Activated B cell treated with CpG ODN at 0.5 μM for 24 hours (primary cell): ENCODE measurements at regions not wholly inside any gene's neighbourhood (a gene's known extent, or its start where the extent isn't known, plus 50 kb on each side); places are given as distances from the start of the nearest gene placed in this dataset.

Source experiments
- ATAC-seq: fragments of 200-7000 bp; cut with Tn5 transposase; one replicate; pipeline ENCODE4 v1.10.0; 2021; ENCODE audit warnings: low read depth, mild to moderate bottlenecking, moderate library complexity
- CTCF ChIA-PET: fragments of 350-600 bp; sonication (Branson Sonifier 250); formaldehyde crosslinking; loops from one replicate; lab custom pipeline; 2021; ENCODE audit warnings: antibody characterized with exemption; lab: Charles Lee
- POLR2A ChIA-PET: fragments of 350-600 bp; sonication (Branson Sonifier 250); formaldehyde crosslinking; loops from one replicate; lab custom pipeline; 2021; ENCODE audit warnings: antibody characterized with exemption; lab: Charles Lee
- DNase-seq: peaks from one replicate; pipeline ENCODE4 v3.0.0; 2022
- H3K27ac Mint-ChIP-seq: one replicate; pipeline ENCODE4 v1.8.0; 2020; ENCODE audit warnings: mixed read lengths
- H3K27me3 Mint-ChIP-seq: one replicate; pipeline ENCODE4 v1.8.0; 2021; ENCODE audit warnings: mixed read lengths
- H3K36me3 Mint-ChIP-seq: one replicate; pipeline ENCODE4 v1.8.0; 2021; ENCODE audit warnings: low read depth, mixed read lengths
- H3K4me1 Mint-ChIP-seq: one replicate; pipeline ENCODE4 v1.8.0; 2021; ENCODE audit warnings: mixed read lengths
- H3K4me3 Mint-ChIP-seq: one replicate; pipeline ENCODE4 v1.8.0; 2020; ENCODE audit warnings: mild to moderate bottlenecking, mixed read lengths
- H3K9me3 Mint-ChIP-seq: one replicate; pipeline ENCODE4 v1.8.0; 2020; ENCODE audit warnings: mixed read lengths
- CTCF ChIP-seq: fragments of 200-600 bp; IDR thresholded peaks from one replicate; pipeline ENCODE4 v1.8.0; 2022; ENCODE audit warnings: antibody characterized with exemption, mild to moderate bottlenecking
- intact Hi-C: fragments of 100-400 bp; cut with micrococcal nuclease; formaldehyde crosslinking; loops from one replicate; pipeline ENCODE4 v1.15.1; 2024

- H3K27me3 Mint-ChIP-seq, result peaks cover 7% of the 10 kb centered on the region
- H3K27ac Mint-ChIP-seq, result no peak overlapping the region
- no peaks in the 10 kb centered on the region for H3K9me3 Mint-ChIP-seq
- ChIA-PET POLR2A (no interaction called here), CTCF (interaction anchor here (1.8 to 2.3 kb wide), 3 partner anchors 121 to 547 kb away, joined by 7 to 10 read pairs (median 10); no protein-coding TSS in a partner anchor)
- DNase-seq (no peak), ATAC-seq (no peak)
- no peak for TF ChIP-seq CTCF
- no peak overlapping the region for H3K4me3 Mint-ChIP-seq
- H3K4me1 Mint-ChIP-seq, result peaks cover 5% of the 10 kb centered on the region
- intact Hi-C loops, result no loop called here
- H3K36me3 Mint-ChIP-seq, result no peaks in the 10 kb centered on the region
Observed at GRCh38 chr7:101690061-101690460, 61.0 kb upstream of the MYL10 start.

DNA sequence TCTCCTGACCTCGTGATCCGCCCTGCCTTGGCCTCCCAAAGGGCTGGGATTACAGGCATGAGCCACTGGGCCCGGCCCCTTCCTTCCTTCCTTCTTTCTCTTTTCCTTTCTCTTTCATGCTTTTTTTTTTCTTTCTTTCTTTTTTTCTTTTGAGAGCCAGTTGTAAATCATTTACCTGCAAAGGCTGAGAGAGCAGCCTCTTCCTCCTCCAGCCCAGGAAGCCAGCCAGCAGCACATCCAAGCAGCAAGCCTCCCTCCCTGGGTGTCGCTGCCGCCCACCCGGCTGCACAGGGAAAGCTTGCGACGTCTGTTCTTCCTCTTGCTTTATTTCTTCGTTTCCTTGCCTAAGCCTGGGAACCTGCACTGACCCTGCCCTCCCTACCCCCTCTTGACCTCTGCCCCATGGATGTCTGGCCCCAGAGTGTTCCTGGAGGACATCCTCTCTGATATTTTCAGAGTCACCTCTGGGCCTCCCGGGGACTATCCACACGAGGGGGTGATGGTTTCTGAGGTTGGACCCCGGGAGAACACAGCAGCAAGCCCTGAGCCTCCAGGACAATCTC is 62.8 kb upstream of the MYL10 start:
- POLR2A ChIA-PET, result interaction anchor here (0.7 kb wide), 1 partner anchor 11 kb away, joined by 3 read pairs; no protein-coding TSS in a partner anchor
- H3K27ac Mint-ChIP-seq, result no peak overlapping the region
- CTCF ChIA-PET, result interaction anchor here (1.5 kb wide), 1 partner anchor 123 kb away, joined by 4 read pairs; no protein-coding TSS in a partner anchor

GRCh38 chr7:101693498-101694091 is 64.5 kb upstream of the MYL10 start:
- CTCF ChIA-PET, result no interaction called here

More for the DNA sequence above, 62.8 kb upstream of the MYL10 start:
- no peak for TF ChIP-seq CTCF
- H3K4me3 Mint-ChIP-seq, result no peak overlapping the region
- no peak for DNase-seq
- no peaks in the 10 kb centered on the region for H3K36me3 Mint-ChIP-seq
- no peaks in the 10 kb centered on the region for H3K9me3 Mint-ChIP-seq
- no peak for ATAC-seq
- intact Hi-C loops, result no loop called here
- peaks cover 12% of the 10 kb centered on the region for H3K27me3 Mint-ChIP-seq
- peaks cover 5% of the 10 kb centered on the region for H3K4me1 Mint-ChIP-seq

DNA sequence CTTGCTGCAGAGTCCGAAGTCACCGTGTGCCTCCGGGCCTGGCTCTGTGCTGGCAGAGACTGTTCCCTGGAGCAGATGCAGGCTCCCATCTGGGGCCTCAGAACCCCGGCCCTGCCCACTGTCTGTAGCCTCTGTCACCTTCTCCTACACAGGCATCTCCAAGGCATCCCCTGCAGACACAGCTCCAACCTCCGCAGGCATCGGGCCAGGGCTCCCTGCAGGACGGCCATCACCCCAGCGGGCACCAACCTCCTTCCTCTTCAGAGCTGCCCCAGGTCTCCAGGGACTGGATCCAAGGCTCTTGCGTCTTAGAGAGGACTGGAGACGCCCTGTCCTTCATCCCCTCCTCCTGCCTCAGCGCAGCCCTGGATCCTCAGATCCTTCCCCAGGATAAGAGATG is 69.9 kb upstream of the MYL10 start:
- no peak overlapping the region for H3K27ac Mint-ChIP-seq
- H3K4me1 Mint-ChIP-seq, result no peaks in the 10 kb centered on the region
- POLR2A ChIA-PET, result no interaction called here
- peaks cover 5% of the 10 kb centered on the region for H3K27me3 Mint-ChIP-seq
- intact Hi-C loops, result no loop called here
- no peak for DNase-seq
- no peak for ATAC-seq
- H3K4me3 Mint-ChIP-seq, result no peak overlapping the region
- H3K36me3 Mint-ChIP-seq, result no peaks in the 10 kb centered on the region
- no peaks in the 10 kb centered on the region for H3K9me3 Mint-ChIP-seq
- CTCF ChIA-PET, result no interaction called here
- TF ChIP-seq CTCF, result no peak

More at GRCh38 chr7:101693498-101694091, 64.5 kb upstream of the MYL10 start:
- DNase-seq (no peak), ATAC-seq (no peak)
- no peak overlapping the region for H3K27ac Mint-ChIP-seq
- no peaks in the 10 kb centered on the region for H3K9me3 Mint-ChIP-seq
- POLR2A ChIA-PET, result no interaction called here
- H3K27me3 Mint-ChIP-seq, result peaks cover 12% of the 10 kb centered on the region
- peaks cover 5% of the 10 kb centered on the region for H3K4me1 Mint-ChIP-seq
- no peaks in the 10 kb centered on the region for H3K36me3 Mint-ChIP-seq
- TF ChIP-seq CTCF, result no peak
- intact Hi-C loops, result no loop called here
- H3K4me3 Mint-ChIP-seq, result no peak overlapping the region

- CTCF ChIA-PET, result no interaction called here
- no peak for ATAC-seq
- Mint-ChIP-seq H3K27ac (no peak overlapping the region), H3K4me1 (no peaks in the 10 kb centered on the region), H3K9me3 (no peaks in the 10 kb centered on the region), H3K4me3 (no peak overlapping the region), H3K36me3 (no peaks in the 10 kb centered on the region), H3K27me3 (peaks cover 5% of the 10 kb centered on the region)
- intact Hi-C loops, result no loop called here
- DNase-seq, result no peak
- TF ChIP-seq CTCF, result no peak
- POLR2A ChIA-PET, result no interaction called here
Observed at GRCh38 chr7:101699399-101699798, 70.3 kb upstream of the MYL10 start.
